SU-DHL-6 (cell line): ENCODE measurements at regions not wholly inside any gene's neighbourhood (a gene's known extent, or its start where the extent isn't known, plus 50 kb on each side); places are given as distances from the start of the nearest gene placed in this dataset.

Experiments used
- H2AFZ ChIP-seq: fragments of 200-600 bp; sonication (generic); 2 replicates; pipeline ENCODE4 v1.6.1; 2014; ENCODE audit warnings: low read depth, mild to moderate bottlenecking, moderate library complexity, mixed read lengths, antibody characterized with exemption, low read length; ENCODE audit not compliant: severe bottlenecking
- H3F3A ChIP-seq: fragments of 200-600 bp; shearing (Covaris generic); 2 replicates; pipeline ENCODE4 v1.6.0; 2016; ENCODE audit warnings: antibody characterized with exemption, mild to moderate bottlenecking; ENCODE audit not compliant: insufficient read depth
- H3K27ac ChIP-seq: fragments of 200-600 bp; sonication (generic); 2 replicates; pipeline ENCODE4 v1.5.1; 2016; ENCODE audit warnings: low read depth, mild to moderate bottlenecking, low read length, moderate library complexity, mixed read lengths
- H3K27me3 ChIP-seq: fragments of 200-600 bp; sonication (generic), shearing (Covaris generic); 2 replicates; pipeline ENCODE4 v1.6.0; 2014; ENCODE audit warnings: mild to moderate bottlenecking, low read length
- H3K36me3 ChIP-seq: fragments of 200-600 bp; sonication (generic); 2 replicates; pipeline ENCODE4 v1.6.1; 2014; ENCODE audit warnings: mild to moderate bottlenecking, low read length, mixed read lengths
- H3K4me2 ChIP-seq: fragments of 300-600, 200-600 bp; shearing (Covaris generic), sonication (generic); 2 replicates; pipeline ENCODE4 v1.6.0; 2014; ENCODE audit warnings: low read length, low read depth, mild to moderate bottlenecking; ENCODE audit not compliant: poor library complexity, severe bottlenecking
- H3K4me3 ChIP-seq: fragments of 200-600 bp; sonication (generic); 2 replicates; pipeline ENCODE4 v1.5.1; 2014; ENCODE audit warnings: antibody characterized with exemption, low read length, mild to moderate bottlenecking, mixed read lengths; ENCODE audit not compliant: insufficient read depth, poor library complexity, severe bottlenecking
- H3K79me2 ChIP-seq: fragments of 200-600 bp; sonication (generic); 2 replicates; pipeline ENCODE4 v1.6.1; 2014; ENCODE audit warnings: mild to moderate bottlenecking, low read length, moderate library complexity; ENCODE audit not compliant: insufficient read depth
- H3K9ac ChIP-seq: fragments of 200-600 bp; sonication (generic); 2 replicates; pipeline ENCODE4 v1.7.0; 2014; ENCODE audit warnings: mild to moderate bottlenecking, low read length
- H3K9me2 ChIP-seq: fragments of 200-600 bp; sonication (generic); replicated peaks from 2 replicates; pipeline ENCODE4 v1.6.1; 2014; ENCODE audit warnings: low read length; ENCODE audit not compliant: insufficient read depth
- H3K9me3 ChIP-seq: fragments of 200-600 bp; sonication (generic); 2 replicates; pipeline ENCODE4 v1.6.1; 2014; ENCODE audit warnings: low read length, mixed read lengths; ENCODE audit not compliant: insufficient read depth
- H4K20me1 ChIP-seq: fragments of 200-600 bp; sonication (generic); 2 replicates; pipeline ENCODE4 v1.6.1; 2014; ENCODE audit warnings: low read depth, mild to moderate bottlenecking, antibody characterized with exemption, low read length, moderate library complexity, mixed read lengths
- CTCF ChIP-seq: fragments of 200-600 bp; sonication (generic); IDR thresholded peaks from one replicate; pipeline ENCODE4 v1.5.1; 2017; ENCODE audit warnings: antibody characterized with exemption, mild to moderate bottlenecking, low read length, moderate library complexity; ENCODE audit not compliant: insufficient read depth, poor library complexity, severe bottlenecking
- EZH2phosphoT487 ChIP-seq: fragments of 200-600 bp; sonication (generic), shearing (Covaris generic); conservative IDR thresholded peaks from 2 replicates; pipeline ENCODE4 v1.6.1; 2018; ENCODE audit warnings: mild to moderate bottlenecking, antibody characterized with exemption, low read length, moderate library complexity, mixed read lengths

- Histone ChIP-seq H2AFZ (no peak overlapping the region), H3K4me2 (no peak overlapping the region), H3K27ac (no peak overlapping the region), H4K20me1 (no peaks in the 10 kb centered on the region), H3F3A (no peaks in the 10 kb centered on the region), H3K9ac (no peak overlapping the region), H3K4me3 (no peak overlapping the region), H3K27me3 (no peaks in the 10 kb centered on the region), H3K79me2 (no peaks in the 10 kb centered on the region), H3K9me3 (no peaks in the 10 kb centered on the region), H3K36me3 (no peaks in the 10 kb centered on the region), H3K9me2 (no peaks in the 10 kb centered on the region)
- no peak for TF ChIP-seq CTCF
- TF ChIP-seq EZH2phosphoT487: no peak
Measured at GRCh38 chr6:119603501-119603900, 253.9 kb upstream of the MAN1A1 start.

GRCh38 chr6:119602215-119603178 is 252.9 kb upstream of the MAN1A1 start:
- H3K4me2 ChIP-seq: no peak overlapping the region
- no peak for TF ChIP-seq EZH2phosphoT487
- TF ChIP-seq CTCF: no peak
- H3K36me3 ChIP-seq: no peaks in the 10 kb centered on the region
- H3K4me3 ChIP-seq: no peak overlapping the region
- H2AFZ ChIP-seq: no peak overlapping the region
- no peaks in the 10 kb centered on the region for H3K9me2 ChIP-seq
- H3K27ac ChIP-seq: no peak overlapping the region
- H3K9me3 ChIP-seq: no peaks in the 10 kb centered on the region
- H3F3A ChIP-seq: no peaks in the 10 kb centered on the region
- H4K20me1 ChIP-seq: no peaks in the 10 kb centered on the region
- H3K79me2 ChIP-seq: no peaks in the 10 kb centered on the region
- H3K9ac ChIP-seq: no peak overlapping the region
- H3K27me3 ChIP-seq: no peaks in the 10 kb centered on the region

- Histone ChIP-seq H3K9me2 (no peaks in the 10 kb centered on the region), H3K27me3 (no peaks in the 10 kb centered on the region), H4K20me1 (no peaks in the 10 kb centered on the region), H3K9me3 (no peaks in the 10 kb centered on the region), H2AFZ (no peak overlapping the region), H3K4me2 (no peak overlapping the region), H3K79me2 (no peaks in the 10 kb centered on the region), H3K27ac (no peak overlapping the region), H3F3A (no peaks in the 10 kb centered on the region), H3K4me3 (no peak overlapping the region), H3K9ac (no peak overlapping the region), H3K36me3 (no peaks in the 10 kb centered on the region)
- no peak for TF ChIP-seq CTCF
Measured at GRCh38 chr6:119598883-119599282, 249.3 kb upstream of the MAN1A1 start.
